HCT116 (cell line): ENCODE measurements at regions not wholly inside any gene's neighbourhood (a gene's known extent, or its start where the extent isn't known, plus 50 kb on each side); places are given as distances from the start of the nearest gene placed in this dataset.

Experiments
- ATAC-seq: fragments of 200-7000 bp; cut with Tn5 transposase; 2 replicates; pipeline ENCODE4 v1.9.1; 2020; ENCODE audit warnings: mild to moderate bottlenecking, moderate library complexity
- BruUV-seq: library from RNA; stranded (reverse); fragments of 400-500 nt; replicated peaks from 2 replicates; lab custom pipeline; 2021; lab: Mats Ljungman, UMichigan
- CTCF ChIA-PET: fragments of 300-600 bp; sonication (Branson Sonifier 250); formaldehyde crosslinking; loops from one replicate; lab custom pipeline; 2021; ENCODE audit warnings: antibody characterized with exemption; lab: Charles Lee
- POLR2A ChIA-PET: fragments of 300-600, 350-600 bp; sonication (Branson Sonifier 250); formaldehyde crosslinking; loops from one replicate; lab custom pipeline; 2021; ENCODE audit warnings: antibody characterized with exemption; lab: Charles Lee
- RAD21 ChIA-PET, 2 experiments: fragments of 300-600 bp; sonication (Branson Sonifier 250); formaldehyde crosslinking; loops; one replicate each; lab custom pipeline; 2023; ENCODE audit warnings: low total read pairs in 2 of 2; ENCODE audit not compliant: uncharacterized antibody in 2 of 2, unreplicated experiment in 2 of 2, low non-redundant PET in 1 of 2; lab: Charles Lee
- DNase-seq: peaks from one replicate; pipeline ENCODE4 v3.0.0-alpha.2; 2010; ENCODE audit warnings: low read depth, low spot score
- H2AFZ ChIP-seq: fragments of 200-600 bp; shearing (Covaris generic), sonication (generic); 2 replicates; pipeline ENCODE4 v1.6.1; 2017; ENCODE audit warnings: low read depth, mixed run types, mixed read lengths, antibody characterized with exemption, low read length; ENCODE audit not compliant: poor library complexity, severe bottlenecking
- H3K27ac ChIP-seq: 2 replicates; pipeline ENCODE4 v1.5.1; 2012; ENCODE audit warnings: low read depth, low read length
- H3K27me3 ChIP-seq: fragments of 200-600 bp; sonication (generic); 2 replicates; pipeline ENCODE4 v1.6.1; 2016; ENCODE audit warnings: mixed run types, low read length, mixed read lengths; ENCODE audit not compliant: insufficient read depth
- H3K36me3 ChIP-seq, 2 experiments: fragments of 200-500 bp in 1 of 2; fragments of 200-600 bp in 1 of 2; sonication (Bioruptor generic) in 1 of 2; sonication (generic) in 1 of 2; 2 replicates each; pipeline versions ENCODE4 v1.5.1 to v1.6.1; 2014 to 2016; ENCODE audit warnings: low read length in 2 of 2, inconsistent platforms in 1 of 2, mixed read lengths in 1 of 2, mixed run types in 1 of 2; ENCODE audit not compliant: insufficient read depth in 2 of 2, control insufficient read depth in 1 of 2
- H3K4me1 ChIP-seq, 2 experiments: fragments of 200-600 bp in 1 of 2; sonication (generic) in 1 of 2; 2 replicates each; pipeline versions ENCODE4 v1.5.1 to v1.6.1; 2012 to 2017; ENCODE audit warnings: low read length in 2 of 2, inconsistent platforms in 1 of 2, mild to moderate bottlenecking in 1 of 2, mixed read lengths in 1 of 2, mixed run types in 1 of 2, moderate library complexity in 1 of 2; ENCODE audit not compliant: insufficient read depth in 2 of 2, control insufficient read depth in 1 of 2
- H3K4me2 ChIP-seq: fragments of 200-600 bp; sonication (generic); 2 replicates; pipeline ENCODE4 v1.6.1; 2017; ENCODE audit warnings: mixed run types, low read length, mixed read lengths
- H3K4me3 ChIP-seq, 2 experiments: fragments of 200-600 bp in 1 of 2; sonication (generic) in 1 of 2; replicated peaks in 1 of 2; 2 replicates each; pipeline ENCODE4 v1.5.1; 2011 to 2016; ENCODE audit warnings: low read length in 2 of 2, control low read depth in 1 of 2, low read depth in 1 of 2, mild to moderate bottlenecking in 1 of 2, mixed read lengths in 1 of 2, mixed run types in 1 of 2
- H3K79me2 ChIP-seq: fragments of 200-600 bp; sonication (generic); 2 replicates; pipeline ENCODE4 v1.6.1; 2017; ENCODE audit warnings: mild to moderate bottlenecking, mixed run types, low read length, moderate library complexity, mixed read lengths; ENCODE audit not compliant: insufficient read depth
- H3K9ac ChIP-seq: fragments of 200-600 bp; sonication (generic); 2 replicates; pipeline ENCODE4 v1.6.1; 2016; ENCODE audit warnings: low read length, mixed read lengths
- H3K9me2 ChIP-seq: fragments of 200-600 bp; sonication (generic), shearing (Covaris generic); 2 replicates; pipeline ENCODE4 v1.6.1; 2017; ENCODE audit warnings: mixed run types, mild to moderate bottlenecking, moderate library complexity; ENCODE audit not compliant: insufficient read depth
- H3K9me3 ChIP-seq, 2 experiments: fragments of 200-500 bp in 1 of 2; fragments of 200-600 bp in 1 of 2; sonication (Bioruptor generic) in 1 of 2; sonication (generic) in 1 of 2; 2 replicates each; pipeline ENCODE4 v1.6.1; 2014 to 2017; ENCODE audit warnings: low read length in 2 of 2, mixed read lengths in 2 of 2, inconsistent platforms in 1 of 2, low read depth in 1 of 2, mild to moderate bottlenecking in 1 of 2, mixed run types in 1 of 2, moderate library complexity in 1 of 2; ENCODE audit not compliant: control insufficient read depth in 1 of 2, insufficient read depth in 1 of 2
- H4K20me1 ChIP-seq: fragments of 200-600 bp; sonication (generic), shearing (Covaris generic); 2 replicates; pipeline ENCODE4 v1.6.1; 2017; ENCODE audit warnings: mixed run types, mild to moderate bottlenecking, moderate library complexity; ENCODE audit not compliant: insufficient read depth
- CEBPB ChIP-seq: IDR thresholded peaks from 2 replicates; pipeline ENCODE4 v1.6.1; 2012; ENCODE audit warnings: low read depth
- CTCF ChIP-seq, 3 experiments: fragments of 200-600 bp in 1 of 3; sonication (generic) in 1 of 3; IDR thresholded peaks in 2 of 3; conservative IDR thresholded peaks in 1 of 3; 2 replicates each; pipeline ENCODE4 v1.5.1; 2012 to 2017; ENCODE audit warnings: low read depth in 2 of 3, low read length in 2 of 3, antibody characterized with exemption in 1 of 3, borderline replicate concordance in 1 of 3, control low read depth in 1 of 3, mild to moderate bottlenecking in 1 of 3, mixed read lengths in 1 of 3, mixed run types in 1 of 3, moderate library complexity in 1 of 3; ENCODE audit not compliant: insufficient read depth in 1 of 3
- EGR1 ChIP-seq: IDR thresholded peaks from 2 replicates; pipeline ENCODE4 v1.6.1; 2012; ENCODE audit warnings: low read depth
- ELF1 ChIP-seq: IDR thresholded peaks from 2 replicates; pipeline ENCODE4 v1.6.1; 2012; ENCODE audit warnings: low read depth, borderline replicate concordance
- EZH2 ChIP-seq: fragments of 200-600 bp; sonication (generic); IDR thresholded peaks from 2 replicates; pipeline ENCODE4 v1.6.1; 2017; ENCODE audit warnings: antibody characterized with exemption, mixed run types
- JUND ChIP-seq: IDR thresholded peaks from 2 replicates; pipeline ENCODE4 v1.6.1; 2012
- MAX ChIP-seq: IDR thresholded peaks from 2 replicates; pipeline ENCODE4 v1.6.1; 2012
- POLR2A ChIP-seq: IDR thresholded peaks from 2 replicates; pipeline ENCODE4 v1.7.0; 2011; ENCODE audit warnings: borderline replicate concordance; ENCODE audit not compliant: insufficient read depth, insufficient read length; ENCODE audit errors: extremely low read depth
- REST ChIP-seq: IDR thresholded peaks from 2 replicates; pipeline ENCODE4 v1.6.1; 2012; ENCODE audit warnings: low read depth
- SIN3A ChIP-seq: IDR thresholded peaks from 2 replicates; pipeline ENCODE4 v1.6.1; 2012; ENCODE audit warnings: low read depth
- SP1 ChIP-seq: IDR thresholded peaks from 2 replicates; pipeline ENCODE4 v1.6.1; 2012; ENCODE audit warnings: low read depth
- SRF ChIP-seq: IDR thresholded peaks from 2 replicates; pipeline ENCODE4 v1.6.1; 2012; ENCODE audit warnings: low read depth
- TCF7L2 ChIP-seq: IDR thresholded peaks from 2 replicates; pipeline ENCODE4 v1.7.0; 2011; ENCODE audit warnings: borderline replicate concordance, inconsistent platforms; ENCODE audit not compliant: insufficient read depth, insufficient read length; ENCODE audit errors: extremely low read depth
- YY1 ChIP-seq: IDR thresholded peaks from 2 replicates; pipeline ENCODE4 v1.6.1; 2011; ENCODE audit warnings: low read length, low read depth, moderate library complexity, mild to moderate bottlenecking; ENCODE audit not compliant: insufficient replicate concordance; ENCODE audit errors: extremely low read depth
- ZBTB33 ChIP-seq: IDR thresholded peaks from 2 replicates; pipeline ENCODE4 v1.6.1; 2011; ENCODE audit warnings: mild to moderate bottlenecking, low read length, moderate library complexity; ENCODE audit not compliant: insufficient replicate concordance; ENCODE audit errors: extremely low read depth
- ZFX ChIP-seq: fragments of 450-650 bp; IDR thresholded peaks from 2 replicates; pipeline ENCODE4 v1.6.1; 2017
- ZNF274 ChIP-seq: fragments of 200-500 bp; sonication (Bioruptor generic); IDR thresholded peaks from 2 replicates; pipeline ENCODE4 v1.6.1; 2014; ENCODE audit warnings: mild to moderate bottlenecking, low read depth, low read length, inconsistent platforms
- intact Hi-C: fragments of 100-400 bp; cut with micrococcal nuclease; formaldehyde crosslinking; loops from 2 replicates; pipeline ENCODE4 v1.10.0; 2022
- TF ChIP-seq, protein P1 (sequence below): IDR thresholded peaks from 2 replicates; pipeline ENCODE4 v1.6.1; 2012

DNA sequence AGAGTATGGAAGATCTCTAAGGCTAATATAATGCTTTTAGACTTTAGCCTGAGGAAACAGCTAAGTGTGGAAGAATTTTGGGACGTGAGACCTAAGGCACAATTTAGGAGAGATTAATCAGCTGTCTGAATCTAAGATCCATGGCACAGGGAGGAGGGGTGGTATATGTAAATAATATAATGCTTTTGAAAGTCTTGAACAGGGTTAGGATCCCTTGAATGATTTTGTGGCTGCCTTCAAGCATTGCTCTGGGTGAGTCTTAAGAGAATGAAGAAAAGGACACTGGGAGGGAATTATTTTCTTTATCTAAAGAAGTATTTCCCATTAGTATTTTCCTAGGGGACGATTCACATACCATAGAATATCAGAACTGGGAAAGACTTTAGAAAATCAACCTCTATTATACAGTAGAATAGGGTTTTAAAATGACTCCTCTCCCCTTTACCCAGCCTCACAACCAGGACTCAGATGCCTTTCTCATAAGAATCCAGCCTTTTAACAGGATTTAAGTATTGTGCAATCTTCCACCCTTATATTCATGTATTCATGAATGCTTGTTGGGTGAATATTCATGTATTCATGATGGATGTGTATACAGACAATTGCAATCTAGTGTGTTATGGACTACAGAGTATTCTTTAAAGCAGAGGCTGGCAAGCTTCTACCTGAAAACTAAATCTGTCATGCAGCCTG is 664.2 kb upstream of the CPEB2 start:
- Histone ChIP-seq H3K27me3 (no peaks in the 10 kb centered on the region), H3K4me3 (no peak overlapping the region), H3K9me2 (no peaks in the 10 kb centered on the region), H4K20me1 (no peaks in the 10 kb centered on the region), H3K9ac (no peak overlapping the region), H3K27ac (no peak overlapping the region), H3K79me2 (no peaks in the 10 kb centered on the region), H3K4me2 (no peak overlapping the region)
- no TSS peak for BruUV-seq
- intact Hi-C loops: no loop called here
- CTCF ChIA-PET: no interaction called here
- no peak for ATAC-seq
- TF ChIP-seq EZH2: no peak
- no peak for TF ChIP-seq SP1
- no peak for TF ChIP-seq ZNF274
- TF ChIP-seq REST: no peak
- TF ChIP-seq SIN3A: no peak
- TF ChIP-seq EGR1: no peak
- no peak for TF ChIP-seq TCF7L2
- no peak for TF ChIP-seq SRF
- no peak for TF ChIP-seq MAX
- no peak for TF ChIP-seq POLR2A
- TF ChIP-seq ELF1: no peak
- TF ChIP-seq CEBPB: no peak
- no peak for TF ChIP-seq JUND
- TF ChIP-seq YY1: no peak
- TF ChIP-seq ZFX: no peak
- TF ChIP-seq, protein P1, sequence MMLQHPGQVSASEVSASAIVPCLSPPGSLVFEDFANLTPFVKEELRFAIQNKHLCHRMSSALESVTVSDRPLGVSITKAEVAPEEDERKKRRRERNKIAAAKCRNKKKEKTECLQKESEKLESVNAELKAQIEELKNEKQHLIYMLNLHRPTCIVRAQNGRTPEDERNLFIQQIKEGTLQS: no peak
- no peak for TF ChIP-seq ZBTB33
- TF ChIP-seq CTCF (IDR thresholded peaks at IDR 0.05 in 2 of 3, conservative IDR thresholded peaks at IDR 0.05 in 1 of 3; ENCODE audit: borderline replicate concordance in 1 of 3, insufficient read depth in 1 of 3, low read depth in 2 of 3, low read length in 2 of 3): no peak
- TF ChIP-seq, all 23 proteins: peak for 0
- ChIA-PET POLR2A (no interaction called here), RAD21 (no interaction called here)
- no peak for DNase-seq
- Histone ChIP-seq H2AFZ (no peak overlapping the region), H3K36me3 (no peaks in the 10 kb centered on the region), H3K4me1 (no peaks in the 10 kb centered on the region), H3K9me3 (no peaks in the 10 kb centered on the region; a peak in 2 of 4 replicates)
